ENCODE measurements at regions not wholly inside any gene's neighbourhood (a gene's known extent, or its start where the extent isn't known, plus 50 kb on each side); places are given as distances from the start of the nearest gene placed in this dataset.

GRCh38 chr5:96244696-96245095 is 188.4 kb downstream of the PCSK1 start:
- no TSS peak for BruUV-seq (replicated peaks)
- DNase-seq (ENCODE audit: low read depth, low spot score) (no peak), FAIRE-seq (no peak)
- POLR2A ChIA-PET: no interaction called here
- no peak overlapping the region for H2AFZ ChIP-seq (ENCODE audit: low read depth, low read length)
- H3K27ac ChIP-seq (ENCODE audit: insufficient read depth, low read depth, low read length): no peak overlapping the region
- H3K4me2 ChIP-seq (ENCODE audit: insufficient read depth, low read length): no peak overlapping the region
- intact Hi-C loops (cut with micrococcal nuclease) (no loop called here), dilution Hi-C loops (cut with MboI; ENCODE audit: extremely low pct_ligation_motif_present, low sequenced_read_pairs) (no loop called here)
- no peaks in the 10 kb centered on the region for H3K4me1 ChIP-seq (ENCODE audit: control insufficient read depth, extremely low read depth, insufficient read depth, low read length)
- CTCF ChIA-PET: interaction anchor here (1.0 to 1.1 kb wide), 4 partner anchors 8 to 44 kb away, joined by 3 to 6 read pairs (median 4); no protein-coding TSS in a partner anchor
- no peaks in the 10 kb centered on the region for H3K27me3 ChIP-seq (ENCODE audit: control insufficient read depth in 2 of 2, insufficient read depth in 2 of 2, low read length in 2 of 2)
- H3K9me1 ChIP-seq (replicated peaks; ENCODE audit: control insufficient read depth, extremely low read depth, insufficient read depth, low read length): no peaks in the 10 kb centered on the region
- H3K79me2 ChIP-seq (ENCODE audit: control insufficient read depth, insufficient read depth, low read length): no peaks in the 10 kb centered on the region
- no peaks in the 10 kb centered on the region for H4K20me1 ChIP-seq (replicated peaks; ENCODE audit: control insufficient read depth, extremely low read depth, insufficient read depth, low read length)
- H3K9me3 ChIP-seq (replicated peaks; ENCODE audit: control insufficient read depth, insufficient read depth, low read length): no peaks in the 10 kb centered on the region
- no peak overlapping the region for H3K9ac ChIP-seq (replicated peaks; ENCODE audit: extremely low read depth, insufficient read depth, low read length)
- no peaks in the 10 kb centered on the region for H3K36me3 ChIP-seq (ENCODE audit: control insufficient read depth in 2 of 2, extremely low read depth in 1 of 2, insufficient read depth in 2 of 2, low read length in 2 of 2)
- TF ChIP-seq EZH2 (IDR thresholded peaks at IDR 0.05; ENCODE audit: borderline replicate concordance, low read depth, low read length, severe bottlenecking): no peak
- no peak overlapping the region for H3K4me3 ChIP-seq (replicated peaks in 1 of 3; ENCODE audit: insufficient read depth in 1 of 3, low read depth in 1 of 3, low read length in 3 of 3)

- H4K20me1 ChIP-seq (replicated peaks; ENCODE audit: control insufficient read depth, extremely low read depth, insufficient read depth, low read length): no peaks in the 10 kb centered on the region
- H3K4me1 ChIP-seq (ENCODE audit: control insufficient read depth, extremely low read depth, insufficient read depth, low read length): no peaks in the 10 kb centered on the region
- no peaks in the 10 kb centered on the region for H3K79me2 ChIP-seq (ENCODE audit: control insufficient read depth, insufficient read depth, low read length)
- H3K27ac ChIP-seq (ENCODE audit: insufficient read depth, low read depth, low read length): no peak overlapping the region
- no peak overlapping the region for H2AFZ ChIP-seq (ENCODE audit: low read depth, low read length)
- no peaks in the 10 kb centered on the region for H3K36me3 ChIP-seq (ENCODE audit: control insufficient read depth in 2 of 2, extremely low read depth in 1 of 2, insufficient read depth in 2 of 2, low read length in 2 of 2)
- TF ChIP-seq FOS (IDR thresholded peaks at IDR 0.05; ENCODE audit: borderline replicate concordance, insufficient read depth, low read length): no peak
- no peak for TF ChIP-seq POLR2AphosphoS5 (IDR thresholded peaks at IDR 0.05; ENCODE audit: insufficient read depth, low read depth, low read length)
- no peak for TF ChIP-seq CTCF (IDR thresholded peaks at IDR 0.05; ENCODE audit: extremely low read depth in 1 of 2, insufficient read depth in 1 of 2, low read depth in 1 of 2, low read length in 2 of 2)
- TF ChIP-seq MYC (IDR thresholded peaks at IDR 0.05; ENCODE audit: low read depth, low read length): no peak
- no peak for TF ChIP-seq JUN (IDR thresholded peaks at IDR 0.05; ENCODE audit: borderline replicate concordance, insufficient read depth, insufficient read length, low read depth)
- TF ChIP-seq MAX (IDR thresholded peaks at IDR 0.05; ENCODE audit: insufficient read depth, insufficient read length): no peak
- intact Hi-C loops (cut with micrococcal nuclease) (no loop called here), dilution Hi-C loops (cut with MboI; ENCODE audit: extremely low pct_ligation_motif_present, low sequenced_read_pairs) (no loop called here)
- FAIRE-seq (no peak), DNase-seq (ENCODE audit: low read depth, low spot score) (no peak)
- no peak overlapping the region for H3K9ac ChIP-seq (replicated peaks; ENCODE audit: extremely low read depth, insufficient read depth, low read length)
- CTCF ChIA-PET: interaction anchor here (1.0 to 1.1 kb wide), 4 partner anchors 9 to 43 kb away, joined by 3 to 6 read pairs (median 4); no protein-coding TSS in a partner anchor
- POLR2A ChIA-PET: no interaction called here
- no peaks in the 10 kb centered on the region for H3K9me3 ChIP-seq (replicated peaks; ENCODE audit: control insufficient read depth, insufficient read depth, low read length)
- H3K4me2 ChIP-seq (ENCODE audit: insufficient read depth, low read length): no peak overlapping the region
- H3K4me3 ChIP-seq (replicated peaks in 1 of 3; ENCODE audit: insufficient read depth in 1 of 3, low read depth in 1 of 3, low read length in 3 of 3): no peak overlapping the region
- no peaks in the 10 kb centered on the region for H3K27me3 ChIP-seq (ENCODE audit: control insufficient read depth in 2 of 2, insufficient read depth in 2 of 2, low read length in 2 of 2)
- no TSS peak for BruUV-seq (replicated peaks)
- H3K9me1 ChIP-seq (replicated peaks; ENCODE audit: control insufficient read depth, extremely low read depth, insufficient read depth, low read length): no peaks in the 10 kb centered on the region
Observed at GRCh38 chr5:96243862-96244261, 189.2 kb downstream of the PCSK1 start.
